Gastrocnemius medialis (tissue), 4 donors: ENCODE measurements at regions not wholly inside any gene's neighbourhood (a gene's known extent, or its start where the extent isn't known, plus 50 kb on each side); places are given as distances from the start of the nearest gene placed in this dataset.

Source experiments
- POLR2A ChIP-seq, 2 donors: fragments of 450-650 bp; IDR thresholded peaks; one replicate each; pipeline ENCODE4 v1.6.1; 2017; ENCODE audit warnings: antibody characterized with exemption in 2 of 2, mild to moderate bottlenecking in 2 of 2, moderate library complexity in 2 of 2
- TF ChIP-seq, protein P1 (sequence below), 5 experiments: fragments of 450-650 bp in 3 of 5; fragments of 200-600 bp in 2 of 5; sonication (generic) in 2 of 5; IDR thresholded peaks in 4 of 5; conservative IDR thresholded peaks in 1 of 5; 1 replicate in 4 of 5; 2 replicates in 1 of 5; pipeline ENCODE4 v1.5.1; 2016 to 2019; ENCODE audit warnings: antibody characterized with exemption in 5 of 5, mild to moderate bottlenecking in 3 of 5, moderate library complexity in 3 of 5

DNA sequence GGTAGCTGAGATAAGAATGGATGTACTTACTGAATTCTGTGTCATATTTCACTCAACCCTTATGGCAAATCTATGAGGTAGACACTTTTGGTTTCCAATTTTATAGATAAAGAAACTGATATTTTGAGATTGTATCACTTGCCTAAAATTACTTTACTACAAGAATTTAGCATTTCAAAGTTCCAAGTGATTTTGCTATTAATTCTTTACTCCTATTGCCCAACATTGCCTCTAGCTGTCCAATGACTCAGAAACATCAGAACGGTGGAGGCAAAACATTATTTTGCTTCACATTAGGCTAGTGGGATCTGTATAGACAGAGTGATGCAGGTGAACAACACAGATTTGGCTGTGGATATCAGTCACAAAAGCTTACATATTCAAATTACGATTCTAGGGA is 747.2 kb upstream of the NEGR1 start:
- TF ChIP-seq, protein P1, sequence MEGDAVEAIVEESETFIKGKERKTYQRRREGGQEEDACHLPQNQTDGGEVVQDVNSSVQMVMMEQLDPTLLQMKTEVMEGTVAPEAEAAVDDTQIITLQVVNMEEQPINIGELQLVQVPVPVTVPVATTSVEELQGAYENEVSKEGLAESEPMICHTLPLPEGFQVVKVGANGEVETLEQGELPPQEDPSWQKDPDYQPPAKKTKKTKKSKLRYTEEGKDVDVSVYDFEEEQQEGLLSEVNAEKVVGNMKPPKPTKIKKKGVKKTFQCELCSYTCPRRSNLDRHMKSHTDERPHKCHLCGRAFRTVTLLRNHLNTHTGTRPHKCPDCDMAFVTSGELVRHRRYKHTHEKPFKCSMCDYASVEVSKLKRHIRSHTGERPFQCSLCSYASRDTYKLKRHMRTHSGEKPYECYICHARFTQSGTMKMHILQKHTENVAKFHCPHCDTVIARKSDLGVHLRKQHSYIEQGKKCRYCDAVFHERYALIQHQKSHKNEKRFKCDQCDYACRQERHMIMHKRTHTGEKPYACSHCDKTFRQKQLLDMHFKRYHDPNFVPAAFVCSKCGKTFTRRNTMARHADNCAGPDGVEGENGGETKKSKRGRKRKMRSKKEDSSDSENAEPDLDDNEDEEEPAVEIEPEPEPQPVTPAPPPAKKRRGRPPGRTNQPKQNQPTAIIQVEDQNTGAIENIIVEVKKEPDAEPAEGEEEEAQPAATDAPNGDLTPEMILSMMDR (IDR thresholded peaks at IDR 0.05 in 4 of 5, conservative IDR thresholded peaks at IDR 0.05 in 1 of 5): no peak
- TF ChIP-seq POLR2A (IDR thresholded peaks at IDR 0.05): no peak
